ENCODE measurements at regions not wholly inside any gene's neighbourhood (a gene's known extent, or its start where the extent isn't known, plus 50 kb on each side); places are given as distances from the start of the nearest gene placed in this dataset.
"Not testable (repeated sequence)": the region's sequence is repeated elsewhere in the genome, so short reads cannot be mapped to it uniquely, and the experiment has no call there.

DNA sequence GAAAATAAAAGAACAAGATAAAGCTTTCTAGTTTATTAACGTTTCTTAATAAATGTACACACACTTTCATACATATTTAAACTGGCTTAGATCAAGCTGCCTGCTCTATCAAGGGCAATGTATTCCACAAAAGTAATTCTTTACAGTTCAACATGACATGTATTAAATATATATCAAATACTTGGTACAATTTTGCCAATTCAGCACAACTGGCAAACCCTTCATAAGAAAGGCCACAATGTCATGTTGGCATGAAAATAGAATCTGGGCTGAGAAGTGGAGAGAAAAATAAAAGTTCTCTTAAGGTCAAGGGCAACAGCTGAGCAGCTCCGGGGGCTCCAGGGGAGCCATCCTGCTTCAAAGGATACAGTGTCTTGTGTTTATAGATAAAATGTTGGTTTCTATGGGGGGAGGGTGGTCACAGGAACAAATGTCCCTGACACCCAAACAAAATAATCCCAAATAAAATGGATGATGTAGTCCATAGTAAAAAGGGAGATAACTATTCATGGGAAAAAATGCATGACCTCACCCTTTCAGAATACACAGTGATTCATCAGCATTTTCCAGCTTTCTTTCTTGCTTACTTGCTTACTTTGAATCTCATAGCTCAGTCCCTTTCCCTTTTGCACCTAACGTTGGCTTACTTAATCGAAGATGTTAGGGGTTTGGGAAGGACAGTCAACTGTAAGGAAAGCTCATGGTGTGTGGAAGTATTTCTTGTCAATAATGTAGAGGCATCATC lies 494.9 kb downstream of the NYAP2 start:
- no peak for DNase-seq

DNA sequence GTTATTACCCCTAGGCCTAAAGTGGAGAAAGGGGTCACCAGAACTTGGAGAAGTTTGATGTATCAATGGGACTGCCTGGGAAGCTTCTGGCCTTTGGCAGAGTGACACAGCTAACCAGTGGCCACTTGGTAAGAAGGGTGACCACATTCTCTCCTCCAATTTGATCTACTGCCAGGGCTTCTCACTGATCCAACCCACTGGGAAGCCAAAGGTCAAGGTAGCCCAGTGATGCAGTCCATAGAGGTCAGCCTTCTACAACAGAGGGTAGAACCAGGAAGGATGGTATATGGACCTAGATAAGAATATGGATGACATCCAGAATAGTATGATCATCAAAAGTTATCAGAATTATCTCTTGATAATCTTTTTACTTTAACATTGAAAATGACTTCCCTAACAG lies 493.6 kb downstream of the NYAP2 start:
- DNase-seq: no peak

DNA sequence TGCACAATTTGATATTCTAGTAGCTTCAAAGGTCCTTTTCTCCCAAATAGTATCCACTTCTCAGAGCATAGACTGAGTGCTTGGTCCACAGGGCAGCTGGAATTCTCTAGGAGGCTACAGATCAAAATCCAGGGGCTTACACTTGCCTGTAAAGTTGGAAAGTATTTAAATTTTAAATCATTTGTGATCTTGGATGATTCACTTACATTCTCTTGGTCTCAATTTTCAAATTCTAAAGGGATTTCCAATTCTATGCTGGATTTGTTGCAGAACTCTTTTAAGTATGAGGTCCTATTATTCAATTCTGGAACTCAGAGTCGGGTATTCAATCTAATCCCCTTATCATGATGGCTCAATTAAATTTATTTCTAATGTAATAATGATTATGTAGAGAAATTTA lies 492.3 kb downstream of the NYAP2 start:
- DNase-seq: no peak

DNA sequence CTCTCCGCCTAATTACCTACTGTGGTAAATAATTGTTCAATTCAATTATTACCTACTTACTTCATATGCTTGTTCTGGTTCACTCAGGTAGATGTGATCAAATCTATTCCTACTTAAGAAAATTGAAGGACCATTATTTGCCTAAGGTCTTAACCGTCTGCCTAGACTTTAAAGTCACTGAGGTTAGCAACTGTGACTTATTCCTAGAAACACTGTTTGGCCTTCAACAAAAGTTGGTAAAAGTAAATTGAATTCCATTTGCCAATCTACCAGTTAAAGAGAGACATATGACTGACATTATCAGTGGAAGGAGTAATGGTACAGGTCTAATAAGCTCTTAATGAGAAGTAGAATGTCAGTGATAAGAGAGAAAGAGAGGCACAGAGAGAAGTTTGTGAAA lies 491.5 kb downstream of the NYAP2 start:
- no peak for DNase-seq

DNA sequence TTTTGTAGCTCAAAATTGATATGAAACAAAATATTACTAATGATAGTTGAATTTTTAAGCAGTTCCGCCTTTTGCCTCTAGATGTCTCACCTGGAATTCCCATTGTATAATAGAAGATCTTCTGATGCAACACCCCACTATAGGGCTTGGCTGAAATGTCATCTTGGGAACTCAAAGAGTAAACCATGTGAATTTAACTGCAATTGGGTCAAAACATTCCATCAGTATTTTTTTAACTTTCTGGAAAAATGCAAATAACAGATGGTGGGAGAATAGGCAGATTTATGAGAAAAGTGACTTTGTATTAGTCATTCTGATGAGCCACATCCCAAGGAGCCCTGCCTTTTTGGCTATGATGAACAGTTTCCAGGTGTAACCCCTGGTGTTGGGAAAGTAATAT lies 489.9 kb downstream of the NYAP2 start:
- no peak for DNase-seq

DNA sequence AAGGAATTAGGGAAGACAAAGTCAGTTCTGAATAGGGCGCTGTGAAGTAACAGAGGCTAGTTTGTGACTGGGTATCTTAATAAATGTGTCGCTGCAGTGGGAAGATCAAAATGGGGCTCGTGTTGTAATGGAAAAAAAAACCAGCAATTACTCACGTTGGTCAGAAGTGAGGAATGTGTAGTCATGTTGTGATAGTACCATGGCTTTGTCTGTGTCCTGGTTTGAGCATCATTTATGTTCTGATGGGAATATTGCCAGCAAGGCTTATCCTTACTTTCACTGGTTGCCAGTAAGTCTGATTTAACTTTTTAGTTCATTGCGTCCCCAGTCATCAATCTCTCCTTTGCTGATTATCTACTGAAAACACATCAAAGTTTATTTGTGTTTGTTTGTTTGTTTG lies 467.6 kb downstream of the NYAP2 start:
- no peak for DNase-seq

DNA sequence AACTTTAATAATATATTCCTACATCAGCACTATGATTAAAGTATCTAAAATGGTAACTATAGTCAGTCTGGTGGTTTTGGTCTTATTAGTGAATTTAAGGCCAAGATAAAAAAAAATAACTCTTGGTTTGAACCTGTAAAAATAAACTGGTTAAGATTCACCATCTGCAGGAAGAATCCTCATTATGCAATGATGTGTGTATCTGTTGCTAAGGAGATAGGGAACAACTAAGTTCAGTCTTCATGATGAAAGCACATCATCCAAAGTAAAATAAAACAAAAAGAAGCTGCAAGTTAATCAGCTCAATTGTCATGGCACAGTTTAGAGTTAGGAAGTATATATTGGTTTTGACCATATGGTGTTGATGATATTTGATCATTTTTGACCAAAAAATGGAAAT lies 466.0 kb downstream of the NYAP2 start:
- no peak for DNase-seq

DNA sequence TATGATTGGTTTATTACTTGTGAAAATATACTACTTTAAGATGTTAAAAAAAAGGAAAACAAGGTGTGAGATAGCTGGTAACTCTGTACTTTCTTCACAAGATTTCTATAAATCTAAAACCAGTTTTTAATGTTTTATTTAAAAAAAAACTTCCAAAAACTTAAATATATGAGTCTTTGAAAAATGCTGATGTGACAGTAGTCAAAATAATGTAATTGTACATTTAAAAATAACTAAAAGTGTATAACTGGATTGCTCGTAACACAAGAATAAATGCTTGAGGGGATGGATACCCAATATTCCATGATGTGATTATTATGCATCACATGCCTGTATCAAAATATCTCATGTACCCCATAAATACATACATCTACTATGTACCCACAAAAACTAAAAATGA lies 464.9 kb downstream of the NYAP2 start:
- no peak for DNase-seq

DNA sequence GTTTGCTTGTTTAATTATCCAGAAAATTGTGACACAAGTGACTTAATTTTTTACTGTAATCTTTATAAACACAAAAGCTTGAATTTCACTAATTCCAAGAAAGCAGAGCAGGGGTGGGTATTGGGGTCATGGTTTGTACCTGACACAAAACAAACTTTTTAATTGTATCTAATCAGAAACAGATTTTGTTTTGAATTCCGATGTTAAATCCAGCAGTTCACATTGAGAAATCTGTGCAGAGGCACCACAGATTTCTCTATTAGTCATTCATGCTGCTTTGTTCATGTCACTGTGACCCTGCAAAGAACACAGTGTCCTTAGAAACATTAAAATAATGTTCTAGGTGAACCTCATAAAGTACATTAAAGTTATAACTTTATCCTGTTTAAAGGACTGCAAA lies 443.4 kb downstream of the NYAP2 start:
- no peak for DNase-seq

DNA sequence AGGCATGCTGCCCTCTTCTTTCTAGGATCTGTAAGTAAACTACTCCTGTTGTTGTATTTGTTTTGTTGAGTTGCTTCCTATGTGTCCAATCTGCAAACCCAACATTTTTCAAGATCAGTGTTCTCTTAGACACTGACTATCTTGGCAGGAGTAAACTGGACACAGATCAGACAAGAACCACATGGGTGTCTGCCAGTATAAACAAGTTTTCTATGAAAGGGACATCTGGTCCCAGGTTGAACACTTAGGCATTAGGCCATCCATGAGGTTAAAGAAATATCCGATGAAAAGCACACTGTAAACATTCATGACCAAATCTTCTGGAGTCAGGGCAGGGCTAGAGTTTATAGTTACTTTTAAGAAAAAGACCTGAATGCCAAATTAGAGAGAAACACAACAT lies 441.8 kb downstream of the NYAP2 start:
- DNase-seq: no peak

DNA sequence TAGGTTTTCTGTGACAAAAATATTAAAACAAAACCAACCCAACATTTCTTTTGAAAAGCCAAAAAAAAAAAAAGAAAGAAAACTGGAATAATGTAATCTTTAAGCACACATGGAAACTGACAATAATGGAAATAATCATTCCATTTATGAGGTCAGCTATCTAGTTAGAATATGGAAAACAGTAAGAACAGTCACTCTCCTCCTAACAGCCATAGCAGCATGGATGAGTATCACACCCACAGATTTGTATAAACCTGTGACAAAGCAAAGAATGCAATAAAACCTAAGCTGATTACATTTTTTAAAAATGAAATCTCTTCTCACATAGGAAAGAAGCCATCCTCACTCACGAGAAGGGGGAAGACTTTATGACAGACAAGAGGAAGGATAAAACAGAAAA lies 437.8 kb downstream of the NYAP2 start:
- no peak for DNase-seq

DNA sequence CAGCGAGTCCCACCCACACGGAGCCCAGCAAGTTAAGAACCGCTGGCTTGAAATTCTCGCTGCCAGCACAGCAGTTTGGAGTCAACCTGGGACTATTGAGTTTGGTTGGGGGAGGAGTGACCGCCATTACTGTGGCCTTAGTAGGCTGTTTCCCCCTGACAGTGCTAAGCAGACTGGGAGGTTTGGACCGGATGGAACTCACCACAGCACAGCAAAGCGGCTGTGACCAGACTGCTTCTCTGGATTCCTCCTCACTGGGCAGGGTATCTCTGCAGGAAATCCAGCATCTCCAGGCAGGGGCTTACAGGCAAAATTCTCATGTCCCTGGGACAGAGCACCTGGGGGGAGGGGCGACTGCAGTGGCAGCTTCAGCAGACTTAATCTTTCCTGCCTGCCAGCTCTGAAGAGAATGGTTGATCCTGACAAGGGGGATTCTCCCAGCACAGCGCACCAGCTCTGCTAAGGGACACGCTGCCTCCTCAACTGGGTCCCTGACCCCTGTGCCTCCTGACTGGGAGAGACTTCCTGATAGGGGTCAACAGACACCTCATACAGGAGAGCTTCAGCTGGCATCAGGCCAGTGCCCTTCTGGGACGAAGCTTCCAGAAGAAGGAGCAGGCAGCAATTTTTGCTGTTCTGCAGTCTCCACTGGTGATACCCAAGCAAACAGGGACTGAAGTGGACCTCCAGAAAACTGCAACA lies 425.4 kb downstream of the NYAP2 start:
- no peak for DNase-seq

DNA sequence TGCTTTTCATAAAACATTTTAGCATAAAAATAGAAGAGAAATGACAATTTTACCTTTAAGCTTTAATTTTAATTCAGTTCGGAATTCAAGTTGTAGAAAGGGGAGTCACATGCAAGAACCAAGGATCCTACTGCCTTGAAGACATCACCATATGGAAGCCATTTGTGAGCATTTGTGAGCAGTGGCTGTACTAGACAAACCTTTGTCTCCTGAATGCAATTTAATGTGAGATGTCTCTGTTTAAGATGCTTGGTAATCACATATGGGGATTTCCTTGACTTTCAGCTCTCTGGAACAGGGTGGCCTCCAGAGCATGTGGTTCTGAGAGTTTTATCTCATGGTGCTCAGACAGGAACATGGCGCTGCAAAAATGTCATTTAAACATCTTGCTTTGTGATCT lies 421.8 kb downstream of the NYAP2 start:
- DNase-seq: no peak

DNA sequence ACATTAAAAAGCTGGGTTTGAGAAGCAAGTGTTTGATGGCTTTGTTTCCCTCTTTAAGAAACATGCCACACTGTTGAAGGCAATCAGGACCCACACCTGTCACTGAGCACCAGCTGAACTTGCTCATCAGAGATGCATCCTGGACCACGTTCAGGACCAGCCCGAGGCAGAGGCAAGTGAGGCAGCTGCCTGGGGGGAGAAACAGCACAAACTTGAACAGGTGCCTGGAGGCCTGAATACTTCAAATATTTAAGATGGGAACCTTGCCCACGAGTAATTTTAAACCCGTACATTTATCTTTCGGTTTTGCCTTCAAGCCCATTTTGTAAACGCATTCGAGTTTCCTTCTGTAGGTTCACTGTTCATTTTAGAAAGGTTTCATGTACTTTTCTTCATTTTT lies 421.3 kb downstream of the NYAP2 start:
- DNase-seq: no peak

DNA sequence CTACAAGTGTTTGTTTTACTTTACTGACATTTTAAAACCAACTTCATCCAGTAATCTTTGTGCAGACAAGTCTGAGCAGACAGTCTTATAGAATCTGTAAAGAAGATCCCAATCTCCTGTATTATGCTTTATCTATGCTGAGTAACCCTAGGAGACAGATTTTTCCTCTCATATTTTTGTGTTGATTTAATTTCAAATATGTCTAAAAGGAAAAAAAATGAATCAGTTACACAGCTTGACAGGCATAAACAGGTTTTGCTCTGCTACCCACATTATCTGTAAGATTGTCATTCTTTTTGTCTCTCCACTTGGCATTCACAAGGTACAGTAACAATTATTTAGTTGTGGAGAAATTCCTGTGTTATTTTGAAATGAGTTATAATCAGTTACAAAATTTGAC lies 415.0 kb downstream of the NYAP2 start:
- DNase-seq: no peak

DNA sequence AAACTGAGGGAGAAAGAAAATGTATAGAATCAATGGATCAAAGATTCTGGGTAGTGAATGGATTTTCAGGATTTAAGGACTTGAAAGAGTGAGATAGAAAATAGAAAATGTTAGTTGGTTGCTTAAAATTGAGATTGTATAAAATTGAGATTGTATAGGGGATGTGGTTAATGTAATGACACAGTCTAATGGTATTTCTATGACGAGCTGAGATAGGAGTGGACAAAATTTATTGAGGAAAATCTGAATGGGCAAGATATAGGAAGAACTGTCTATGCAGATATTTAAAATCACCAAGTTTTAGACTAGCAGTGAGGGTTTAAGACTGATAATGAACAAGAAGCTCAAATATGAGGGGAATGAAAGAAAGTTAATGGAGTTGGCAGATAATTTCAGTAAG lies 406.6 kb downstream of the NYAP2 start:
- no peak for DNase-seq

DNA sequence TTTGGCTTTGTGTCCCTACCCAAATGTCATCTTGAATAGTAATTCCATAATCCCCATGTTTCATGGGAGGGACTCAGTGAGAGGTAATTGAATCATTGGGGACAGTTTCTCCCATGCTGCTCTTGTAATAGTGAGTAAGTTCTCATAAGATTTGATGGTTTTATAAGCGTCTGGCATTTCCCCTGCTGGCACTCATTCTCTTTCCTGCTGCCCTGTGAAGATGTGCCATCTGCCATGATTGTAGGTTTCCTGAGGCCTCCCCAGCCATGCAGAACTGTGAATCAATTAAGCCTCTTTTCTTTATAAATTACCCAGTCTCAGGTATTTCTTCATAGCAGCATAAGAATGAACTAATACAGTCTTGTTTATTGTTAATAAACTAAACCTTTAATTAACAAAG lies 402.6 kb downstream of the NYAP2 start:
- not testable (repeated sequence) for DNase-seq

DNA sequence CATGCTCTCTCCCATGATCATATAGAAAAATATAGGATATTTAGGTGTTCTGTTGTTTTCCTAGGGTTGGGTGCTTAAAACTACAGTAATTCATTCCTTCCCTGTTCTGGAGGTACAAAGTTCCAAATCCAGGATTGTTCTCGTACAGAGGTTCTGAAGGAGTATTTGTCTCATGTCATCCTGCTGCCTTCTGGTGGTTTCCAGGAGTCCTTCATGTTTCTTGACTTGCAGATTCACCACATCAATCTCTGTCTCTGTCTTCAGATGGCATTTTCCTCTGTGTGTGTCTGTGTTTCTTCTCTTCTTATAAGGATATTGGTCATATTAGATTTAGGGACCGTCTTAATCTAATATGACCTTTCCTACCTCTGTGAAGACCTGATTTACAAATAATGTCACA lies 397.9 kb downstream of the NYAP2 start:
- no peak for DNase-seq

DNA sequence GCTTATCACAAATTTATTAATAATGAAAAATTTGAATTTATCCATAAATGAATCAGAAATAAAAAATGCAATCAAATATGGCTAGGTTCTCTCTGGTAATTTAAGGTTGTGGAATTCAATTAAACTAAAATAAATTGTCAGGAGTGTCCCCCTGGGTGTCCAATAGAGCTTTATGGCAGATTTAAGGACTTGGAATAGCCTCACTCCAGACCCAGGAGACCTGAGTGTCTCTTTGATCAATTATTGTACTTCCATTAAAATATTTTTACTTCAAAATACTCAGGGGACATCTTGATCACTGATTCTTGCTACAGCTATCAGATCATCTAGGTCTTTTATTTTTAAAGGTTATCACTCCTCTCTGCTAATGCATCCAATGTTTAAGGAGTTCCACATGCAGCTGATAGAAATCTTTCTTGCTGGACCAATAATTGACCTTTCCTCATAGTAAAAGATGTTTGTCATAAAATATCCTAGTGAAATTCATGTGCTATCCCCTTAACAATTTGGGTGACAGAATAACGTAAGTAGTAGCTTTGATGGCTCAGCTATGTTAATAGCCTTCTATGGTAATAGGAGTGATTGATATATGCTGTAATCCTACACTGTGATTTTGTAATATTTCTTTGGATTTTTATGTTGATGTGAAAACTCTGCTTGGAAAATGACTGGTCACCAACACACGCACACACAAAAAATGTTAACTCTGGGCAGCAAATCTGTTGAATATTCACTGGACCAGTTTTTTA lies 395.3 kb downstream of the NYAP2 start:
- DNase-seq: no peak

DNA sequence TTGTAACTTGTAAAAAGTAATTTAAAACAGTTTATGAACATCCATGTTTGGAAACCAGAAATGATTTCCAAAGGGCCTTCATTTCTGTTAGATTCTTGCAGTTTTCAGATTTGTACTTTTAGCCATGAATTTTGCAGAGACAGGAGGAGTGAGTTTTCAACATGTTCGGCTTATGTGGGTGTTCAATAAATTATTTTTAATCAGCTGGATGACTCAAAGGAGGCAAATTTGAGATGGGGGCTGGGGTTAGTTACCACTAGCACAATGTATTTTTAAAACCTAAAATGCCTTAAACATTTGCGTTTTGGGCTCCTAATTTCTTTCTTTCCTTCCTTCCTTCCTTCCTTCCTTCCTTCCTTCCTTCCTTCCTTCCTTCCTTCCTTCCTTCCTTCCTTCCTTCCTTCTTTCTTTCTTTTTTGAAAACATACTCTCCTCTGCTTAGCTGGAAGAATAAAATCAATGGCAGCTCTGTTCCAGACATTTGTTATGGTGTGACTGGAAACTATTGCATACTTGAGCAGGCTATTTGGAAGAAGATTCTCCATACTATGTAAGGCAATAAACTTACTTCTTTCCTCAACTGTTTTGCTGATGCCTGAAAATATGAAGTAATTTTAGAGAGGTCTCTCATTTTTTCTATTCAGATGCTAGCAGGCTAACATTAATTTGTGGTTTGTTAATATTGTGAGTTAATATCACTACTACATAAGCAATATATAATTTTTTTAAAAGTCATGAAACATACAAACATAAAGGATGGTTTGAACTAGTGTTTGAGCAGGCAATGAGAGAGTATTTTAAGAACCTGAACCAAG lies 394.4 kb downstream of the NYAP2 start:
- DNase-seq: no peak

DNA sequence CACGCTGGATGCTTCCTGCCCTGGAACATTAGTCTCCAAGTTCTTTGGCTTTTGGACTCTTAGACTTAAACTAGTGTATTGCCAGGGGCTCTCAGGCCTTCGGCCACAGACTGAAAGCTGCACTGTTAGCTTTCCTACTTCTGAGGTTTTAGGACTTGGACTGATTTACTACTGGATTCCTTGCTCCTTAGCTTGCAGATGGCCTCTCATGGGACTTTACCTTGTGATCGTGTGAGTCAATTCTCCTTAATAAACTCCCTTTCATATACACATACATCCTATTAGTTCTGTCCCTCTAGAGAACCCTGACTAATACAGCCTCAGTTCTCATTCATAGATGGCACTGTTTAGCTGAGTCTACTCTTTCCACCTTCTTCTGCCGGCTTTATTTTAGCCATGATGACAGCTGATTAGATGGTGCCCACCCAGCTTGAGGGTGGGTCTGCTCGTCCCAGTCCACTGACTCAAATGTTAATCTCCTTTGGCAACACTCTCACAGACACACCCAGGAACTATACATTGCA lies 389.1 kb downstream of the NYAP2 start:
- no peak for DNase-seq

DNA sequence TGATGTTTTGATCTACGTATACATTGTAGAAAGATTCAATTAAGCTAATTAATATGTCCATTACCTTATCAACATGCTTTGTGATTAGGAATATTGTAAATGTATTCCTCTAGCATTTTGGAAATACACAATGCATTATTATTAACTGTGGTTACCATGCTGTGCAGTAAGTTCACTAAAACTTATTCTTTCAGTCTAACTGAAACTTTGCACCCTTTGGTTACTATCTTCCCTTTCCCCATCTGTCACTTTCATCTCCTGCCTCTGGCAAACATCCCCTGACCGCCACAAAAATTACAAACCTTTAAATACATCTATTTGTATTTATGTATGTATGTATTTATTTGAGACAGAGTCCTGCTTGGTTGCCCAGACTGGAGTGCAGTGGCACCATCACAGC lies 388.0 kb downstream of the NYAP2 start:
- no peak for DNase-seq

DNA sequence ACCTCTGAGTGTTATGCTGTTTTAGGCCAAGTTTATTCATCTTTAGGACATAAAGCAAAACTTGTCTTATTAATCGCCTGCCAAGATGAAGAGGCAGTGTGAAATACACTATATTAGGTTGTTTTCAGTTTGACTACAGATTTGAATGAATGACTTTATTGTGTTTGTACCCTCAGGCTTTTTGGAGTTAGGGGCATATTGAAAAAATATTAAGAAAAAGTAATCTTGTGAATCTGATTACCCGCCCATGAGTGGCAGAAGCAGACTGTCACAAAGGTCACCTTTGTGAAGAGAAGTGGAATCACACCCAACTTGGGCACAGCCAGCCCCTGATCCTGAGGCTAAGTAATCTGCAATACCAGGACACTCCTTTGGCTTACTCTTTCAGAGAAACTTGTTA lies 382.5 kb downstream of the NYAP2 start:
- DNase-seq: no peak

Measured in stimulated activated CD4-positive, alpha-beta T cell treated with anti-CD3 and anti-CD28 coated beads, Interleukin-12 subunit alpha, Interleukin-12 subunit beta, amount 100 ng/mL, for 4 hours (primary cell).